ENCODE measurements at regions not wholly inside any gene's neighbourhood (a gene's known extent, or its start where the extent isn't known, plus 50 kb on each side); places are given as distances from the start of the nearest gene placed in this dataset.

DNA sequence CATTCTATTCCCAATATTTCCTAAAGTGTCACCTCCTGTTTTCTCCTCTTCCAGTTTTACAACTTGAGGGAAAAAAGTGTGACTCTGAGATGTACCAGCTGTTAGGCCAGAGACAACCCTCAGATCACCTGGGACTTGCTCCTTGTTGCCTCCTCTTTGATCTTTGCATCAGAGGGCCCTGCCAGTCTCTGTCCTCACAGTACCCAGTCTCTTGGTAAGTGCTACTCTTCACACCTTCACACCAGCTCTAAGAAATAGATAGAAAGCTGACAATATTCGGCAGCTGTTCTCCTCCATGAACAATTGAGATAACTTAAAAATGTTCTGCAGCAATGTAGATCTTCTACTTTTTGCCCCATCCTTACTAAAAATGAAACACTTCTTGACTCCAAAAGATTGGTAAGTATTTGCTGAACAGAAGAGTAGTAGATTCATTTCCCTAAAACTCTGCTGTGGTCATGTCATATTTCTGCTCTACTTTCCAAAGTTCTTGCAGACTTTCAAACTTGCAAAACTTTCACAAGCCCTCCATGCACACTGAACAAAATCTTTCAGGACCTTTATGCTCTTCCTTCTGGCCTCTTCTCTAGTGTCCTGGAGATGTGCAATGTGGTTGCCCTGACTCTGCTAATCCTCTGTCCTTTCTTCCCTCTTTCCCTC, 188.6 kb downstream of the SNX18 start:
- no peak for DNase-seq

GRCh38 chr5:54704825-54705224, 187.3 kb downstream of the SNX18 start:
- no peak for DNase-seq

- no peak for DNase-seq
Observed at GRCh38 chr5:54704333-54704732, 186.8 kb downstream of the SNX18 start.

DNA sequence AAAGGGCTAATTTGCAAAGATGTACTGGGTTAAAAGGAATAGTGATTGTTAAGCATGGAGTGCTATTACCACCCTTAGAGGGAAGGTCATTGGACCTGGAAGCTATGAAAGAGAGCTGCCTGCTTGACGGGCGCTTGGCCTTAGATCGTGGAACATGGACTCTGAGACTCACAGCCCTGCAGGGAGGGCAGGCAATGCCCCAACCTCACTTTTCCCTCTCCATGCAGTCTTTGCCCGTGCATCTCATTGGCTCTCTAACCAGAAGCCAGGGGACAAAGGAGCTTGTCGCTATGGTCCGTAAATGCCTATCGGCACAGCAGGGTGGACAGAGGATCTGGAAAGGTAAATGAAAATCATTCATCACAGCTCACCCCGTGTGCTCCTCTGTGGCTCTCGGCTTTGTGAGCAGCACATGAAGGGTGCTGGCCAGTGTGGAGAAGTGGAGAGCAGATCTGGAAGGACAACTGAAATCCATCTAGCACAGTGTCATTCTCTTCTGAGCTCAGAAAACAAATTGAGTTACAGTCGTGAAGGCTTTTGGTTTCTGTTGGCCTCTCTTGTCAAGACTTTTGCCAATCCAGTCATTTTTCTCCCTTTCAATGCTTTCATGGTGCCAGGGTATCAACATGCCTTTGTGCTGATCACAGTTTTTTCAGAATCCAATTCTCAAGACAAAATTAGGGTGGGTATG, 186.2 kb downstream of the SNX18 start:
- DNase-seq = no peak

- DNase-seq = no peak
Observed at GRCh38 chr5:54703133-54703532, 185.6 kb downstream of the SNX18 start.

- DNase-seq = no peak
Observed at GRCh38 chr5:54702470-54702869, 184.9 kb downstream of the SNX18 start.

- no peak for DNase-seq
Observed at GRCh38 chr5:54700986-54701578, 183.5 kb downstream of the SNX18 start.

- no peak for DNase-seq
Observed at GRCh38 chr5:54696931-54697330, 179.4 kb downstream of the SNX18 start.

- DNase-seq = no peak
Observed at GRCh38 chr5:54696346-54696745, 178.8 kb downstream of the SNX18 start.

GRCh38 chr5:54695198-54695966, 177.8 kb downstream of the SNX18 start:
- no peak for DNase-seq

- DNase-seq = no peak
Observed at GRCh38 chr5:54693936-54694657, 176.5 kb downstream of the SNX18 start.

DNA sequence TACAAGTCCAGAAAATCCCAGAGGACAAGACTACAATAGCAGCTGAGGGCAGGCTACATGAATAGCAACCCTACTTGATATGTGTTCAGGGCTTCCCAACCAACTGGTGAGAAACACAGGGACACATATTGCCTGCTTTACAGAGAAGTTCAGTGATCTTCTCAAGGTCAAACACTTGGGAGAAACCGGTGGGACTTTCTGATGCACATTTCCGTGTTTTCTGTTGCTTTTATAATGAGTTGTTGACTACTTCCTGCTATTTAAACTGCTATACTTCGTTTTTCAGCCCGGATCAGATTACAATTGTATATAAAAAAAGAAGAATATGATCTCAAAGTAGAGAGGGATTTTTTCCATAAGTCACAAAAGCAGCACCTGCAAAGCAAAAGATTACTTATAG, 175.1 kb downstream of the SNX18 start:
- no peak for DNase-seq

DNA sequence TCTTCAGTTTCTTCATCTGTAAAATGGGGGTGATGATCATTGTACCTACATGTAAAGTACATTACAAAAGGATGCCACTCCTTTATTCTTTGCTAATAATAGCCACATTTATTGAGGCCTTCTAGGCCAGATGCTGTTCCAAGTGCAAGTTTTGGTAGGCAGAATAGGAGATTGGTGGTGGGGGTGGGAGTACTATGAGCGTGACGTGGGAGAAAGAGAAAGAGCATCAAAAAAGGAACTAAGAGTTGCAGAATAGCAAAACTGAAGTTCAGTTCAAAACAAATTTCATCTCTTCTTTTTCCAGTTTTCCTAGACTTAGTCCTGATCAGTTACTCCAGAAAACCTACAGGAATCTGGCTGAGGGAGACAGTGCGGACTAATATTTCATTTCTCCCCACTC, 174.1 kb downstream of the SNX18 start:
- DNase-seq = no peak

DNA sequence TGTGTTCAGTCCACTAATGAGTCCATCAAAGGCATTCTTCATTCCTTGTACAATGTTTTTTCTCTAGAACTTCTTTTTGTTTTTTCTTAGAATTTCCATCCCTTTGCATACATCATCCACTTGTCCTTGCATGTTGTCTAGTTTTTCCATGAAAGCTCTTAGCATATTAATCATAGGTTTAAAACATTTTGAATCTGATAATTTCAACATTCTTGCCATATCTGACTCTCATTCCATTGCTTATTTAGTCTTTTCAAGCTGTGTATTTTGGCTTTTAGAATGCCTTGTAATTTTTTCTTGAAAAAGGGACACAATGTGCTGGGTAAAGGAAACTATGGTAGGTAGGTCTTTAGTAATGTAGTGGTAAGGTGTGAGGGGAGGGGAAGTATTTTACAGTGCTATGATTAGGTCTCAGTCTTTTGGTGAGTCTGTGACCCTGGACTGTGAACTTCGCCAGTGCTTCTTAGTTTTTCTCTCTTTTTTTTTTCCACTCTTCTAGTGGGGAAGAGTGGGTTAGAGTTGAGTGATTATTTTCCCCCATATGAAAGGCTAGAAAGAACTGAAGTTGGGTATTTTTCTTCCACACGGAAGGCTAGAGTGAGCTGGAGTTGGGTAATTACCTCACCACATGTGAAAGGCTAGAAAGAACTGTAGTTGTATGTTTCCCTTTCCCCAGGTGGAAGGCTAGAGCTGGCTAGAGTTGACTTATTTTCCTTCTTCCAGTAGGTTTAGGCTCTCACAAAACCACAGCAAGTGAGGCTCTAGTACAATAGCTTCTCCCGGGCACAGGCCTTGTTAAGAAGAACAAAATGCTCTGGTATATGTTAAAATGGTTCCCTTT, 172.1 kb downstream of the SNX18 start:
- DNase-seq = no peak

- DNase-seq = no peak
Observed at GRCh38 chr5:54680998-54681397, 163.4 kb downstream of the SNX18 start.

DNA sequence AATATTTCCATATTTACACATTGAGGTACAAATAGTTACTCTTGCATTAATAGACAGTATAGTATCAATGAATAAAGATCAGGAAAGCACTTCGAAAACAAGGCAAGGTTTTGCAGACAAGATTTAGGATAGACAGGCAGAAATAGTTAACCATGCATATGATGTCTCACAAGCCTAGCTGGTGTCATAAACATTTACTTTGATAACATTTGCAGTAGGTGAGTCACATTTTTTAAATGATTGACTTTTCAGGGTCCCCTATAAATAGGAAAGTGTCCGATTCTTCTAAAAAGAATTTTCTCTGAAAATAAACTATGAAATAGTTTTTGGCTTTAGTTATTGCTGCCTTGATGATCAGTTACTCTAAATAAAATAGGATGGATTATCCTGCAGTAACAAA, 162.1 kb downstream of the SNX18 start:
- no peak for DNase-seq

- no peak for DNase-seq
Observed at GRCh38 chr5:54678737-54679136, 161.2 kb downstream of the SNX18 start.

DNA sequence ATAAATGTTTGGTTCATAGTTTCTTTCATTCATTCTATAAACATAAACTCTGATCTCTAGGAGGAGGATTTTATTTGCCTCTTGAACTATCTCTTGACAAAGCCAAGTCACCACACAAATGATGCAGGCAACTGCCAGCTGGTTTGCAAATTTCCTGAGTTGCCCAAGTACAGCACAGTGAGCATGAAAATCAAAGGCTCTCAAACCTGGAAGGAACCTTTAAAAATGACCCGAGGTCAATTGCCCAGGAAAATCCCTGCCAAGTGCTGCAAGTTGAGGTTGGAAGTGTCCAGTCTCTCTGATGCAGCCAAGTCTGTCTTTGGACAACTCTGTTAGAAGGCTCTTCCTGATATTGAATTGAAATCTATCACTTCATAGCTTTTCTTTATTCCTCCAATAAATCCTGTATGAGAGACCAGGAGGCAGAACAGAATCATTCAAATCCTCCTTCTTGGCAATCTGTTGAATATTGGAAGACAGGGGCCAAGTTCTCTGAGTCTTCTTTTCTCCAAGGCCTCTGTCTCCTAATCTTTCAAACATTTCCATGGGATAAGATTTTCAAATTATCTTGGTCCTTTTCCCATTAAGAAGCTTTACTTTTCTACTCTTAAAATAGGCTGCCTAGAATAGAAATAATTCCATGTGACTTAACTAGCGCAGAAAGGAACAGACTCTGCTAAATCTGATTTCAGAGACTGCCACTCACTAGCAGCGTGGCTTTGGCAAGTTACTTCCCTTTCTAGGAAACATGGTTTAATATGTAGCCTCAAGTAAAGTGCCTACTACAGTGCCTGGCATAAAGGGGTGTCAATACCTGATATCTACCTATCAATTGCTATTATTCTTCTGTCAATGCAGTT, 159.2 kb downstream of the SNX18 start:
- DNase-seq = no peak

DNA sequence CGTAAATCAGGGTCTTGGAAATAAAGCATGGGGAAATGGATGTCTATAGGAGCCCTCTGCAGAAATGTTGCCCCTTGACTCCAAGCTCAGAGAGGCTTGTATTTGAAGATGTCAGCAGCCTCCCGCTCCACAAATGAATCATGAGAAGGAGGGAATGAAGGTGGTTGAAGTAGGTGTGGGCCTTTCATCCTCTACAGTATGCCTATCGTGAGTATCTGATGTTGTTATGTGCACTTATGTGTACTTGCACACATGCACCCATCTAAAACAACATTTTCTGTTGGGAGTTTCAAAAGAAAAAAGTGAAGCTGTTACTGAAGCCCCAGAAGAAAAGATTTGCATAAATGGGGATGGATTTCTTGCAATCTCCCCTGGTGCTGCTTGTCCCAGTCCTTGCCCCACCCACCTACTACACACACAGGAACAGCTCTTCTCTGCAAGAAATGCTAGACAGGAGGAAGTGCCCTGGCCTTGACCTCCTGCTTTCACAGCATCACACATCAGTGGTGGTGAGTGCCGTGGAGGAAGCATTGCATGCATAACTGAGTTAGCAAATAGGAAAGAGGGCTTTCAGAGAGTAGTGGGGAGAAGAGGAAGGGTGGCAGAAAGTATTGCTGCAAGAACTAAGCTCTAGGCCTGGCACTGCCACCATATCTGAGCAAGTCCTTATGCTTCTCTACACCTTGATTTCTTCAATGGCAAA, 156.1 kb downstream of the SNX18 start:
- peak; percentile 46 for DNase-seq

DNA sequence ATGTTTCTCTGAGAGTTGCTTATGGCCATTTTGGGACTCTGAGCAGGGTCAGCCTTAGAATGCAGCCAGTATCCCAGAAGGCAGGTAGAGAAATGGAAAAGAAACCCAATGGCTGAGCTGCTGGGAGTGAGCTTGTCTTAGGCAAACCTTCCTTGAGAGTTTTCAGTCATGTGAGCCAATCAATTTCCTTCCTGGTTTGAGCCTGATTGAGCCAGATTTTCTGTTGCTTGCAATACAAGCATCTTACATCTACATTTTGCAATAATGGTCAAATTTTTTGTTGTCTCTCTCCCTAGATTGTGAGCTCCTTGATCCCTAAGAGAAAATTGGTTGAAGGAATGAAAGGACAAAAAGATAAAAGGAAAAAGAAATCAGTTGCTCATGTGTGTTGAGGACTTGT, 155.3 kb downstream of the SNX18 start:
- DNase-seq = no peak

All from CD4-positive, alpha-beta T cell treated with Interleukin-6 for 4 hours (primary cell).